ENCODE measurements at regions not wholly inside any gene's neighbourhood (a gene's known extent, or its start where the extent isn't known, plus 50 kb on each side); places are given as distances from the start of the nearest gene placed in this dataset.
A peak's percentile ranks its signal among the peaks of the same experiment; 100 is the strongest.

DNA sequence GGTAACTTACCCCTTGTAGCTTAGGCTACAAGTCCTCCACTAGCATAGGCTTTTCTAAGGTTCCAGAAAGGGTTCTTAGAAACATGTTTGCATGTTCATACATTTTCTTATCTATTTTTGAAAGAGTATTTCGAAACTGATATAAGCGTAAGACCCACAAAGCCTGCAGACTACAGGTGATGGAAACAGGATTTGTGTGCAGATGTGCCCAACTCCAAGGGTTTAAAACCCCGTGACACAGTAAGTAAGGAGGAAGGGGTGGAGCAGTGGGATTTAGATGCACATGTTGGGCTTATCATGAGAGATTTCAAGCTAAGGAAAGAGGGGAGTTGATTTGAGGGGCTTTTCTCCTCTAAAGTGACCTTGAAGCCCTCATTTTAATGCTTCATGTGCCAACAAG, 164.7 kb downstream of the LTN1 start:
- no peak for DNase-seq (ENCODE audit: low read depth in 4 of 4, low spot score in 2 of 4)

GRCh38 chr21:28827422-28827821, 165.3 kb downstream of the LTN1 start:
- no peak for DNase-seq (ENCODE audit: low read depth in 4 of 4, low spot score in 2 of 4)

DNA sequence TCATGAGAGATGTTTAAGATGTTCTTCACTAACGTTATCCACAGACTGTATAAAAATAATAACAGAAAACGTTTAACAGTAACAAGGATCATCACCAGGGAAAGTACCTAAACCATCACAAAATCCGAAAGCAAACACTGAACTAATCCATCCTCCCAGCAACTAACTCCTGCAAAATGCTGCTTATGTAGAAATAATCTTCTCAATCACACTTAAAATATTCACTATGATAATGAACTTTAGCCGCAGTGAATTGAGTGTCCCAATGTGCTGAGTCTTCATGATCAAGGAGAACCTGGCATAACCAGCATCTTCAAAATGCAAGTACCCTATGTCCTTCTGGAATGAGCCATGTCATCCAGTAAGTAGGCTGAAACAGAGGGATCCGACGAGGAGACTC, 166.1 kb downstream of the LTN1 start:
- no peak for DNase-seq (ENCODE audit: low read depth in 4 of 4, low spot score in 2 of 4)

GRCh38 chr21:28826021-28826420, 166.7 kb downstream of the LTN1 start:
- DNase-seq (ENCODE audit: low read depth in 4 of 4, low spot score in 2 of 4): no peak

GRCh38 chr21:28823429-28823828, 169.2 kb downstream of the LTN1 start:
- no peak for DNase-seq (ENCODE audit: low read depth in 4 of 4, low spot score in 2 of 4)

GRCh38 chr21:28822486-28823335, 170.0 kb downstream of the LTN1 start:
- peak; percentile 47 to 75 (median 64) for DNase-seq (ENCODE audit: low read depth in 4 of 4, low spot score in 2 of 4)

DNA sequence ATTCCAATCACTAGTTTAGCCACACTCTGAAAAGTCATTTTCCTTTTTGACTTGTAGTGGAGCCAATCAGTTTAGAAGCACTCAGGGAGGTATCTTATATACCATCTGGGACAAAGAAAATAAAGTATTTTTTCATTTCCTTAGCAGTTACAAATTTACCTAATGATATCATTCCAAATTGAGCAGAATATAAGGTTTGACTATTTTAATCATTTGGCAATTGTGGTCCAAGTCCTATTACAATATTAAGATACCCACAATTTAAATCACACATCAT, 170.6 kb downstream of the LTN1 start:
- no peak for DNase-seq (ENCODE audit: low read depth in 4 of 4, low spot score in 2 of 4)

- DNase-seq (ENCODE audit: low read depth in 4 of 4, low spot score in 2 of 4): no peak
Observed at GRCh38 chr21:28821276-28822122, 171.2 kb downstream of the LTN1 start.

DNA sequence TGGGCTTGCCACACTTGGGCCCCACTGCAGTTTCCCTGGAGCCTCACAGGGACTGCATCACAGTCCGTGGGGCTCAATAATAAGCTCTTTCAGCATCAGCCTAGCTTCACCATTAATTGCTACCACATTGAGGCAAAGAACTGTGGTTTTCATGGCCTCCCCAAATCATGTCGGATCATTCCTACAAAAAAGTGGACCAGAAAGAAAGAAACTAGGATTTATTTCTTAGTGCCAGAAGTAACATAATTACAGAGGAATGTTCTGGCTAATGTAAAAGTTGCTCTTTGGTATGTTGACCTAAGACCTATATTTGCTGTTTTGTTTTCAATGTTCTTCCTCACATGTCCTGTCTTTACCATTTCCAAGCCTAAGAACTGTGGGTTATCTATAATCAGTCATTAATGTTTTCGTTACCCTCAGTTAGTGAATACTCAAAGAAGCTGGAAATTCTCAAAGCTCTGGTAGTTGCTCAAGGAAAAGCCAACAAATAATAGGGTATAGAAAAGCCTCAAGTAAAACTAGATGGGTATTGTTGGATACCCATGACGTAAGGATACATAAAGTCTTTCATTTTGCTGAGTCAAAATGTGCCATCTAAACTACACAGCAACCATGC, 173.9 kb downstream of the LTN1 start:
- DNase-seq (ENCODE audit: low read depth in 4 of 4, low spot score in 2 of 4): no peak

- no peak for DNase-seq (ENCODE audit: low read depth in 4 of 4, low spot score in 2 of 4)
Observed at GRCh38 chr21:28817871-28818270, 174.8 kb downstream of the LTN1 start.

- no peak for DNase-seq (ENCODE audit: low read depth in 4 of 4, low spot score in 2 of 4)
Observed at GRCh38 chr21:28811860-28812259, 180.8 kb downstream of the LTN1 start.

DNA sequence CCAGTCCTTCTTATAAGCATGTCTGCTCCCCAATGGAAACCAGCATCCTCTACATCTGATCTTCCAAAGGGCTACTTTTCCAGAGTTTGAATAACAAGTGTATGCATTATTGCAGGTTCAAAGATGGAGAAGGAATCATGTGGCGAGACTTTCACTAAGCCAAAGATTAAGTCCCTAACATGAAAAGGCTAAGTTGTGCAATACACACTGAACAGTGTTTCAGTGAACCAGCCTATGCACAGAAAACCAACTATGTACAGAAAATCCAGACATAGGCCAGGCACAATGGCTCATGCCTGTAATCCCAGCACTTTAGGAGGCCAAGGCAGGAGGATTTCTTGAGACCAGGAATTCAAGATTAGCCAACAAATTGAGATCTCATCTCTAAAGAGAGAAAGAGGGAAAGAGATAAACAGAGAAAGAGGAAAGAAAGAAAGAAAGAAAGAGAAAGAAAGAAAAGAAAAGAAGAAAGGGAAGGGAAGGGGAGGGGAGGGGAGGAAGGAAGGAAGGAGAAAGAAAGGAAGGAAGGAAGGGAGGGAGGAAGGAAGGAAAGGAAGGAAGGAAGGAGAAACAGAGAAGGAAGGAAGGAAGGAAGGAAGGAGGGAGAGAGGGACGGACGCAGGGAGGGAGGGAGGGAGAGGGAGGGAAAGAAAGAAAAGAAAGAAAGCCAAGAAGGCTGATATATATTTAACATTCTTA, 181.7 kb downstream of the LTN1 start:
- no peak for DNase-seq (ENCODE audit: low read depth in 4 of 4, low spot score in 2 of 4)

- no peak for DNase-seq (ENCODE audit: low read depth in 4 of 4, low spot score in 2 of 4)
Observed at GRCh38 chr21:28805885-28806284, 186.8 kb downstream of the LTN1 start.

GRCh38 chr21:28804089-28804670, 188.5 kb downstream of the LTN1 start:
- DNase-seq (ENCODE audit: low read depth in 4 of 4, low spot score in 2 of 4): no peak

- no peak for DNase-seq (ENCODE audit: low read depth in 4 of 4, low spot score in 2 of 4)
Observed at GRCh38 chr21:28801906-28802305, 190.8 kb downstream of the LTN1 start.

DNA sequence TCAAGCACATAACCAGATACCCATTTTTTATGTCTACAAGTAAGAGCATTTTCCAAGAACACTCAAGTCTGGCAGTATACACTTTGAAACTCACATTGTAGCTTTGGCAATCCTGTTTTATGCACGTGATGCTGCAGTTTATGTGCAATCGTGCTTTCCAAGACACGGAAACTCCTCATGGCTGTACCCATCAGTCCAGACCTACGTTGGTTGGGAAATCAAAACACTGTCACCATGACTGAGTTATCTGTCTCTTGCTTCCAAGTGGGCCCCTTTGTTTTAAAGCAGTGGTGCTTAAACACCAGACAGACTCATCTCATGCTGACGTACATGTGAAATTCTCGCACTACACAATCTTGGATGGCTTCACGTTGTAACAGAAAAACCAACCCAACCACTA, 192.8 kb downstream of the LTN1 start:
- DNase-seq (ENCODE audit: low read depth in 4 of 4, low spot score in 2 of 4): no peak

- no peak for DNase-seq (ENCODE audit: low read depth in 4 of 4, low spot score in 2 of 4)
Observed at GRCh38 chr21:28798798-28799197, 193.9 kb downstream of the LTN1 start.

GRCh38 chr21:28795251-28795650, 197.4 kb downstream of the LTN1 start:
- DNase-seq (ENCODE audit: low read depth in 4 of 4, low spot score in 2 of 4): no peak

DNA sequence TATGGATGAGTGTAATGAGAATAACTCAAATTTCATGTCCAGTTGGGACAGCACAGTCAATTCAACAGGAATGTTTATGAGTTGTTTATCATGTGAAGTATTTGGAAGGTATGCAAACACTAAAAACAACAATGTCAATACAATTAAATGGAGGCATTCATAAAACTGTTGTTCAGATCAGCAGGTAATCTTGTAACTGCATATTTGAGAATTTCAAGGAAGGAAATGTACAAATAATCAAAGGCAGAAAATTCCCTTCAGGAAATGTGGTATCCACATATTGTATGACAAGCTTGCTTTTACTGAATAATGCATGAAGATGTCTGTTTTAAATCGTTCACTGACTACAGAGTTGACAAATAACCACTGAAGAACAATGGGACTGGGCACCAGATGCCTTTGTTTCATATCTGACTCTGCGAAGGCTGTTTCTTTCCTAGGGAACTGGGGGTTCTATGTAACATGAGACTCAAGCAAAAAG, 198.3 kb downstream of the LTN1 start:
- DNase-seq (ENCODE audit: low read depth in 4 of 4, low spot score in 2 of 4): no peak

DNA sequence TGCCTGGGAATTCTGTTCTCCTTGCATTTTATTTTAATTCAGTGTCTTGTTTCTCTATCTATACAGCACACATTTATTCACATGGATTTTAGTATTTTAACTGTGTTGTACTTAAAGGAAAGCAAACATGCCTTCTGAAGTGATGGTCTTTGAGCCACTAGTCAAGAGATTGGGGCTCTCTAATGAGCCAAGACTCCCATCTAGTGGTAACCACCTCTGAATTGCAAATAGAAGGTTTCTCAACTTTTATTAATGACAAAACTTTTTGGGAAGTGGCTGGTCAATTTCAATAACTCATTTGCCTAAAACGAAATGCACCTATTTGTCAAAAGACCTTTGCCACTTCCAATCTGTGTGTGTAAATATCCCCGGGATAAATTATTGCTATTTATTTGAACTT, 199.6 kb downstream of the LTN1 start:
- no peak for DNase-seq (ENCODE audit: low read depth in 4 of 4, low spot score in 2 of 4)

All from left renal cortex interstitium (tissue), 4 donors.